ENCODE measurements at regions not wholly inside any gene's neighbourhood (a gene's known extent, or its start where the extent isn't known, plus 50 kb on each side); places are given as distances from the start of the nearest gene placed in this dataset.

DNA sequence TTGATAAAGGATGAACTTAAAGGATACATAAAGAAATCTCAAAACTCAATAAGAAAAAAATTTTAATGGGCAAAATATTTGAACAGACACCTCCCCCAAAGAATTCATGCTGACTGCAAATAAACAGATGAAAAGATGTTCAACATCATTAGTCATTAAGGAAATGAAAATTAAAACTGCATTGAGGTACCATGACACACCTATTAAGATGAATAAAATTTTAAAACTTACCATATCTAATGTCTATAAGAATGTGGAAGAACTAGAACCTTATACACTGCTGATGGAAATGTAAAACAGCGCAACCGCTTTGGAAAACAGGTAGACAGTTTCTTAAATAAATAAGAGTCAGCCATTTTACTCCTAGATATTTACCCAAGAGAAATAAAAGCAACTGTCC, 266.8 kb upstream of the TET2 start:
- no peak for TF ChIP-seq NFYB (IDR thresholded peaks at IDR 0.05; ENCODE audit: insufficient read depth, low read depth, low read length)
- no peak for TF ChIP-seq BACH1 (IDR thresholded peaks at IDR 0.05; ENCODE audit: borderline replicate concordance)
- no peak for TF ChIP-seq MTA3 (IDR thresholded peaks at IDR 0.05; ENCODE audit: borderline replicate concordance, low read length)
- TF ChIP-seq POLR2AphosphoS5 (IDR thresholded peaks at IDR 0.05; ENCODE audit: low read length), result no peak

Measured in GM12878 (cell line).